ENCODE measurements at regions not wholly inside any gene's neighbourhood (a gene's known extent, or its start where the extent isn't known, plus 50 kb on each side); places are given as distances from the start of the nearest gene placed in this dataset.

- TF ChIP-seq CTCF (conservative IDR thresholded peaks at IDR 0.05; ENCODE audit: low read depth, low read length): no peak
- TF ChIP-seq EZH2 (IDR thresholded peaks at IDR 0.05; ENCODE audit: low read length, unreplicated experiment): no peak
Observed at GRCh38 chr6:16018626-16019025, 110.3 kb upstream of the MYLIP start.
